ENCODE measurements at regions not wholly inside any gene's neighbourhood (a gene's known extent, or its start where the extent isn't known, plus 50 kb on each side); places are given as distances from the start of the nearest gene placed in this dataset.

- TF ChIP-seq CTCF (IDR thresholded peaks at IDR 0.05) = no peak
- no peak for TF ChIP-seq POLR2A (IDR thresholded peaks at IDR 0.05)
Measured at GRCh38 chr2:16178551-16179130, 238.3 kb downstream of the MYCN start.
